ENCODE measurements at regions not wholly inside any gene's neighbourhood (a gene's known extent, or its start where the extent isn't known, plus 50 kb on each side); places are given as distances from the start of the nearest gene placed in this dataset.

- TF ChIP-seq CUX1 (IDR thresholded peaks at IDR 0.05; ENCODE audit: insufficient replicate concordance, low read depth, low read length) (no peak), ZNF592 (IDR thresholded peaks at IDR 0.05) (no peak), MTA3 (IDR thresholded peaks at IDR 0.05; ENCODE audit: borderline replicate concordance, low read length) (no peak), ATF7 (IDR thresholded peaks at IDR 0.05; ENCODE audit: low read depth) (no peak), STAT1 (conservative IDR thresholded peaks at IDR 0.05) (no peak), HSF1 (IDR thresholded peaks at IDR 0.05; ENCODE audit: low read depth, low read length) (no peak)
Measured at GRCh38 chr18:38450876-38451275, 885.3 kb upstream of the CELF4 start (continued).

Data from GM12878 (cell line).